ENCODE measurements at regions not wholly inside any gene's neighbourhood (a gene's known extent, or its start where the extent isn't known, plus 50 kb on each side); places are given as distances from the start of the nearest gene placed in this dataset.

DNA sequence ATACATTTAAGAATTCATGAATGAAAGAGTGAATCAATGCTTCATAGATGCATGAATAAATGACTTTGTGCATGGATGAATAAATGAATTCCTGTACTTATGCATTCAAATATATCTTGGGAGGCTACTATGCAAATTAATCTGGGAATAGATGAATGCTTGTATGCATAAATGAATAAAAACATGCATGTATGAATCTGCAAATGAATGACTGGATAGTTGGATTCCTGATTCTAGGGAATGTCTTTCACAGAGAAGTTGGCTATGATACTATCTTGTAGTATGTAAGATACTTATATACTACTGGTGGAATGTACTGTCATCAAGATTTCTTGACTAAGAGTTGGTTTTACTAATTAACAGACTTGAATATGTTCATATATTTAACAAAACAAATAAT is 75.3 kb upstream of the ASTN2 start:
- FAIRE-seq (no peak), DNase-seq (ENCODE audit: low read depth, low spot score) (no peak)
- Histone ChIP-seq H3K4me2 (ENCODE audit: insufficient read depth, low read length) (no peak overlapping the region), H3K36me3 (ENCODE audit: control insufficient read depth in 2 of 2, extremely low read depth in 1 of 2, insufficient read depth in 2 of 2, low read length in 2 of 2) (no peaks in the 10 kb centered on the region), H3K27ac (ENCODE audit: insufficient read depth, low read depth, low read length) (no peak overlapping the region), H3K9me3 (replicated peaks; ENCODE audit: control insufficient read depth, insufficient read depth, low read length) (no peaks in the 10 kb centered on the region), H3K79me2 (ENCODE audit: control insufficient read depth, insufficient read depth, low read length) (no peaks in the 10 kb centered on the region), H3K9ac (replicated peaks; ENCODE audit: extremely low read depth, insufficient read depth, low read length) (no peak overlapping the region), H3K4me1 (ENCODE audit: control insufficient read depth, extremely low read depth, insufficient read depth, low read length) (no peaks in the 10 kb centered on the region), H3K9me1 (replicated peaks; ENCODE audit: control insufficient read depth, extremely low read depth, insufficient read depth, low read length) (no peaks in the 10 kb centered on the region), H4K20me1 (replicated peaks; ENCODE audit: control insufficient read depth, extremely low read depth, insufficient read depth, low read length) (no peaks in the 10 kb centered on the region), H3K27me3 (ENCODE audit: control insufficient read depth in 2 of 2, insufficient read depth in 2 of 2, low read length in 2 of 2) (no peaks in the 10 kb centered on the region), H3K4me3 (replicated peaks in 1 of 3; ENCODE audit: insufficient read depth in 1 of 3, low read depth in 1 of 3, low read length in 3 of 3) (no peak overlapping the region), H2AFZ (ENCODE audit: low read depth, low read length) (no peak overlapping the region)
- ChIA-PET POLR2A (no interaction called here), CTCF (no interaction called here)
- dilution Hi-C loops (cut with MboI; ENCODE audit: extremely low pct_ligation_motif_present, low sequenced_read_pairs) (no loop called here), intact Hi-C loops (cut with micrococcal nuclease) (no loop called here)
- BruUV-seq (replicated peaks), result no TSS peak
- TF ChIP-seq POLR2AphosphoS5 (IDR thresholded peaks at IDR 0.05; ENCODE audit: insufficient read depth, low read depth, low read length), result no peak
- TF ChIP-seq POLR2A (IDR thresholded peaks at IDR 0.05; ENCODE audit: low read depth, low read length), result no peak

DNA sequence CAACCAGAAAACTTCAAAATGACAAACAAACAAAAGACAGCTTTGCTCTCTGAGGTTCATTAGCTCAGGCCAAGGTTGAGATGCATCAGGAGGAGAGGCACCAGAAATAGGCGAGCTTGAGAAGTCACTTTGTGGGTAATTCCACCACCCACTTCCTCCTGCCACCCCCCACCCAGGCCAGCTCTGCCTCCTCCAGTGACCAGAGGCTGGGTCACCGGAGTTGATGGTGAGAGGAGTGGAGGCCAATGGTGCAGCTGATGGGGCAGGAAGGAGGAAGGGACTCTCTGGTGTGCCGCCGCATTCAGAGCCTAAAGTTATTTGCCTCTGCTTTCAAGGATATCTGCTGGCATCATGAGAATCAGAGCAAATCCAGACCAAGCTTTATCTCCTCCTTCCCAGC is 73.8 kb upstream of the ASTN2 start:
- Histone ChIP-seq H3K4me3 (replicated peaks in 1 of 3; ENCODE audit: insufficient read depth in 1 of 3, low read depth in 1 of 3, low read length in 3 of 3) (no peak overlapping the region), H3K27ac (ENCODE audit: insufficient read depth, low read depth, low read length) (no peak overlapping the region), H4K20me1 (replicated peaks; ENCODE audit: control insufficient read depth, extremely low read depth, insufficient read depth, low read length) (no peaks in the 10 kb centered on the region), H3K36me3 (ENCODE audit: control insufficient read depth in 2 of 2, extremely low read depth in 1 of 2, insufficient read depth in 2 of 2, low read length in 2 of 2) (no peaks in the 10 kb centered on the region), H2AFZ (ENCODE audit: low read depth, low read length) (no peak overlapping the region), H3K9me3 (replicated peaks; ENCODE audit: control insufficient read depth, insufficient read depth, low read length) (no peaks in the 10 kb centered on the region), H3K27me3 (ENCODE audit: control insufficient read depth in 2 of 2, insufficient read depth in 2 of 2, low read length in 2 of 2) (no peaks in the 10 kb centered on the region), H3K9ac (replicated peaks; ENCODE audit: extremely low read depth, insufficient read depth, low read length) (no peak overlapping the region), H3K79me2 (ENCODE audit: control insufficient read depth, insufficient read depth, low read length) (no peaks in the 10 kb centered on the region), H3K4me2 (ENCODE audit: insufficient read depth, low read length) (no peak overlapping the region), H3K9me1 (replicated peaks; ENCODE audit: control insufficient read depth, extremely low read depth, insufficient read depth, low read length) (no peaks in the 10 kb centered on the region), H3K4me1 (ENCODE audit: control insufficient read depth, extremely low read depth, insufficient read depth, low read length) (no peaks in the 10 kb centered on the region)
- no TSS peak for BruUV-seq (replicated peaks)
- TF ChIP-seq JUN (IDR thresholded peaks at IDR 0.05; ENCODE audit: borderline replicate concordance, insufficient read depth, insufficient read length, low read depth), result no peak
- TF ChIP-seq POLR2AphosphoS5 (IDR thresholded peaks at IDR 0.05; ENCODE audit: insufficient read depth, low read depth, low read length), result no peak
- TF ChIP-seq GATA2 (IDR thresholded peaks at IDR 0.05; ENCODE audit: insufficient read depth, insufficient read length, low read depth, low read length), result no peak
- no peak for TF ChIP-seq EZH2 (IDR thresholded peaks at IDR 0.05; ENCODE audit: borderline replicate concordance, low read depth, low read length, severe bottlenecking)
- TF ChIP-seq, protein P1, sequence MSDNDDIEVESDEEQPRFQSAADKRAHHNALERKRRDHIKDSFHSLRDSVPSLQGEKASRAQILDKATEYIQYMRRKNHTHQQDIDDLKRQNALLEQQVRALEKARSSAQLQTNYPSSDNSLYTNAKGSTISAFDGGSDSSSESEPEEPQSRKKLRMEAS (IDR thresholded peaks at IDR 0.05; ENCODE audit: insufficient read depth, insufficient read length), result no peak
- TF ChIP-seq, protein P2, sequence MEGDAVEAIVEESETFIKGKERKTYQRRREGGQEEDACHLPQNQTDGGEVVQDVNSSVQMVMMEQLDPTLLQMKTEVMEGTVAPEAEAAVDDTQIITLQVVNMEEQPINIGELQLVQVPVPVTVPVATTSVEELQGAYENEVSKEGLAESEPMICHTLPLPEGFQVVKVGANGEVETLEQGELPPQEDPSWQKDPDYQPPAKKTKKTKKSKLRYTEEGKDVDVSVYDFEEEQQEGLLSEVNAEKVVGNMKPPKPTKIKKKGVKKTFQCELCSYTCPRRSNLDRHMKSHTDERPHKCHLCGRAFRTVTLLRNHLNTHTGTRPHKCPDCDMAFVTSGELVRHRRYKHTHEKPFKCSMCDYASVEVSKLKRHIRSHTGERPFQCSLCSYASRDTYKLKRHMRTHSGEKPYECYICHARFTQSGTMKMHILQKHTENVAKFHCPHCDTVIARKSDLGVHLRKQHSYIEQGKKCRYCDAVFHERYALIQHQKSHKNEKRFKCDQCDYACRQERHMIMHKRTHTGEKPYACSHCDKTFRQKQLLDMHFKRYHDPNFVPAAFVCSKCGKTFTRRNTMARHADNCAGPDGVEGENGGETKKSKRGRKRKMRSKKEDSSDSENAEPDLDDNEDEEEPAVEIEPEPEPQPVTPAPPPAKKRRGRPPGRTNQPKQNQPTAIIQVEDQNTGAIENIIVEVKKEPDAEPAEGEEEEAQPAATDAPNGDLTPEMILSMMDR (IDR thresholded peaks at IDR 0.05; ENCODE audit: extremely low read depth in 1 of 2, insufficient read depth in 1 of 2, low read depth in 1 of 2, low read length in 2 of 2), result no peak
- no peak for TF ChIP-seq POLR2A (IDR thresholded peaks at IDR 0.05; ENCODE audit: low read depth, low read length)
- TF ChIP-seq FOS (IDR thresholded peaks at IDR 0.05; ENCODE audit: borderline replicate concordance, insufficient read depth, low read length), result no peak
- no peak for TF ChIP-seq MYC (IDR thresholded peaks at IDR 0.05; ENCODE audit: low read depth, low read length)
- ChIA-PET POLR2A (no interaction called here), CTCF (interaction anchor here (1.2 to 2.0 kb wide), 5 partner anchors 18 to 1894 kb away, joined by 3 to 9 read pairs (median 3); no protein-coding TSS in a partner anchor)
- intact Hi-C loops (cut with micrococcal nuclease) (no loop called here), dilution Hi-C loops (cut with MboI; ENCODE audit: extremely low pct_ligation_motif_present, low sequenced_read_pairs) (no loop called here)
- FAIRE-seq (no peak), DNase-seq (ENCODE audit: low read depth, low spot score) (no peak)
